ENCODE measurements at regions not wholly inside any gene's neighbourhood (a gene's known extent, or its start where the extent isn't known, plus 50 kb on each side); places are given as distances from the start of the nearest gene placed in this dataset.
A peak's percentile ranks its signal among the peaks of the same experiment; 100 is the strongest.
"Not testable (repeated sequence)": the region's sequence is repeated elsewhere in the genome, so short reads cannot be mapped to it uniquely, and the experiment has no call there.

DNA sequence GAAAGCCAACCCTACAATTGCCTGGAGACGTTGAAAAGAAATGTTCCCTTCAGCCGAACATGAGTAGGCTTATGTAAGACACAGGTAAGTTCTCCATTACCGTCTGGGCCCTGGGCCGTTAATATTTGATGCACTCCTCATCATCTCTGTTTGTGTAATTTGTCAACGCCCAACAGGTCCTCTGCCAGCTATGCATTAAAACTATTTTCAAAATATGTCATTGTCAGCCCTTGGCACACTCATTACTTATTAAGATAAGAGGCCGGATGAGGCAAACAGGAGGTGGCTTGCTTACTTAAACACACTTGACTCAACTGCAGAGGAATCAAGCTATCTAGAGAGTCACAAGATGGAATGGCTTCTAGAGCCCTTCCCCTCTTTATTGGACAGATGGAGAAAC, 544.9 kb downstream of the TOX3 start:
- CTCF ChIA-PET = no interaction called here
- ATAC-seq = no peak
- Mint-ChIP-seq H3K27me3 (no peaks in the 10 kb centered on the region), H3K27ac (no peak overlapping the region), H3K4me3 (no peak overlapping the region), H3K4me1 (no peaks in the 10 kb centered on the region), H3K36me3 (no peaks in the 10 kb centered on the region), H3K9me3 (ENCODE audit: low read depth) (peaks cover 6% of the 10 kb centered on the region)
- no peak for DNase-seq

DNA sequence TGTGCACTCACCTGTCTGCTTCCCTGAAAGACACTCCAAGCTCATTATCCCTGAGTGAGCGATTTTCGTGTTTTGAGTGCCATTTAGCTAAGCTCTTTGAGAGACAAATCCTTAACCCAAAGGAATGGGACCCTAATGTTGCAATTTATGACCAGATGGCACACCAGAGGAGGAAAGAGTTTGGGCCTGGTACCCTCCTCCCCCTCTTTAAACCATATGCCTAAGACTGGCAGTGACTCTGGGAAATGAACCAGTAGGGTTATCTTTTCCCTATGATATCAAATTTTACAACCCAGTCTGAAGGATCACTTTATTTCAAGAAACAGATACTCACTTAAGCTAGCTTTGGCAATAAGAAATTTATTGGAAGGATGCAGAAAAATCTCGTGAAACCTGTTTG, 550.4 kb downstream of the TOX3 start:
- H3K27ac Mint-ChIP-seq = no peak overlapping the region
- H3K4me3 Mint-ChIP-seq = no peak overlapping the region
- no peaks in the 10 kb centered on the region for H3K4me1 Mint-ChIP-seq
- CTCF ChIA-PET = no interaction called here
- ATAC-seq = no peak
- no peak for DNase-seq
- no peaks in the 10 kb centered on the region for H3K36me3 Mint-ChIP-seq
- peaks cover 6% of the 10 kb centered on the region for H3K9me3 Mint-ChIP-seq (ENCODE audit: low read depth)
- no peaks in the 10 kb centered on the region for H3K27me3 Mint-ChIP-seq

DNA sequence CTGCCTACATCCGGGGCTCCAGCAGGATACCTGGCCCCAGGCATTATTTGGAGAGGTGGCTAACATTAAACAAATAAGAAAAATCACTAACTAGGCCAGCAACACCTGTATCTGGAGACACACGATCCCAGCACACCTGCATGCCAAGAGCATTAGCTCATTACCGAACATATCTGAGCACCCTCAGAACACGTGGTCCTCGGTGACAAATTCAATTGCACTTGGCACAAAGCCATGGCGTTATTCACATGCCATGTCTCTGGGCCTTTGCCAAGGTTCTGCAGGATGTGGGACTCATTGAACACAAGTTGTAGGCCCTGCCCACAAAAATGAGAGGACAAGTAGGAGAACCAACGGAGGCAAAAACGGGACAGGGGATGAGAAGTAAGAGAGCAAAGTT, 552.3 kb downstream of the TOX3 start:
- H3K4me3 Mint-ChIP-seq = no peak overlapping the region
- ATAC-seq (no peak), DNase-seq (no peak)
- H3K27me3 Mint-ChIP-seq = no peaks in the 10 kb centered on the region
- no peaks in the 10 kb centered on the region for H3K36me3 Mint-ChIP-seq
- H3K9me3 Mint-ChIP-seq (ENCODE audit: low read depth) = peaks cover 6% of the 10 kb centered on the region
- CTCF ChIA-PET = no interaction called here
- H3K4me1 Mint-ChIP-seq = no peaks in the 10 kb centered on the region
- no peak overlapping the region for H3K27ac Mint-ChIP-seq

DNA sequence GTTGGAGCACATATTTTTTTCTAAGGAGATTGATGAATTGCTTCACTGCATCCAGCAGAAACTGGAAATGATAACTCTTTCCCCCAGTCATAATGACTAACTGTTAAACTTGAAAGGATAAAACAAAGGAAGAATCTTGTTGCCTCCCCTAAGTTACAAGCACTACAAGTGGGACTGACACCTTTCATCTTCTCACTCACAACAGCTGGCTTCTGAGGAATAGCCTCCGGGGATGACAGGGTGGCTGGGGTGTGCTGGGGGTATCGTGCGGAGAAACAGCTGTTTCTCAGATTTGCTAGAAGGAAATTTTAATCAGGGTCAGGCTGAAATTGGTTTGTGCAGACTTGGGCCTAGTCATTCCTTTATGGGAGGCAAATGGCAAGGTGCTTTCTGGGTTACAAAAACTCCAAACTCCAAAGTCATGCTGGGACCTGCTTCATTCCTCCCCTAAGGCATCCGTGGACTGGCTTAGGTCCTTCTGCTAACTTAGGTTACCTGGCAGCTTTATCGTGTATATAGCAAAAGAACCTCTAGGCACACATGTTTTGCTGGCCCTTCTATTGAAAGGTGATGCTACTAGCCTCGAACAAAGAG, 557.2 kb downstream of the TOX3 start:
- no peak overlapping the region for H3K27ac Mint-ChIP-seq
- H3K4me1 Mint-ChIP-seq = no peaks in the 10 kb centered on the region
- DNase-seq (no peak), ATAC-seq (no peak)
- H3K4me3 Mint-ChIP-seq = no peak overlapping the region
- peaks cover 7% of the 10 kb centered on the region for H3K9me3 Mint-ChIP-seq (ENCODE audit: low read depth)
- H3K27me3 Mint-ChIP-seq = no peaks in the 10 kb centered on the region
- H3K36me3 Mint-ChIP-seq = no peaks in the 10 kb centered on the region
- CTCF ChIA-PET = interaction anchor here (0.6 kb wide), 1 partner anchor 289 kb away, joined by 3 read pairs; no protein-coding TSS in a partner anchor

- H3K27me3 Mint-ChIP-seq = no peaks in the 10 kb centered on the region
- peaks cover 7% of the 10 kb centered on the region for H3K9me3 Mint-ChIP-seq (ENCODE audit: low read depth)
- no peak for DNase-seq
- no peaks in the 10 kb centered on the region for H3K36me3 Mint-ChIP-seq
- ATAC-seq = no peak
- CTCF ChIA-PET = interaction anchor here (0.6 kb wide), 1 partner anchor 290 kb away, joined by 3 read pairs; no protein-coding TSS in a partner anchor
- H3K4me1 Mint-ChIP-seq = no peaks in the 10 kb centered on the region
- H3K27ac Mint-ChIP-seq = no peak overlapping the region
- H3K4me3 Mint-ChIP-seq = no peak overlapping the region
Observed at GRCh38 chr16:51988977-51989376, 558.0 kb downstream of the TOX3 start.

- H3K4me1 Mint-ChIP-seq = no peaks in the 10 kb centered on the region
- ATAC-seq (no peak), DNase-seq (no peak)
- CTCF ChIA-PET = no interaction called here
- H3K27me3 Mint-ChIP-seq = no peaks in the 10 kb centered on the region
- H3K4me3 Mint-ChIP-seq = no peak overlapping the region
- no peak overlapping the region for H3K27ac Mint-ChIP-seq
- H3K9me3 Mint-ChIP-seq (ENCODE audit: low read depth) = peaks cover 6% of the 10 kb centered on the region
- no peaks in the 10 kb centered on the region for H3K36me3 Mint-ChIP-seq
Observed at GRCh38 chr16:51987519-51987918, 559.4 kb downstream of the TOX3 start.

GRCh38 chr16:51986717-51987116, 560.2 kb downstream of the TOX3 start:
- no peak overlapping the region for H3K27ac Mint-ChIP-seq
- ATAC-seq = no peak
- CTCF ChIA-PET = no interaction called here

DNA sequence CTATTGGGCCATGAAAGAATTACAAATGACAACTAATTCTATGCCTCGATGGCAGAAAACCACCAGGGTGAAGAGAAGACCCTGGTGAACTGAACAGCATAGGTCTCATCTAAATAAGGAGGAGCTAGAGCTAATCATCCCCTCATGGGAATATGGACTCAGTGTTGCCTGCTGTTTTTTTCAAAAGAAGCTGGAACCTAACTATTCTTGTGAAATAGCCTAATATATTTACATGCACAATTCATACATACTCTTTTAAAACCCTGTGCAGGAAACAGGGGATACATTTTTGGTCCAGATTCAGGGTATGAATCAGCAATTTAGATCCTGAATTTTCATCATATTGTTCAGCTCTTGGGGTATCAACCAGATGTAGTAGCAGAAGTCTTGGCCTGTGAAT, 560.6 kb downstream of the TOX3 start:
- no peak overlapping the region for H3K27ac Mint-ChIP-seq
- H3K36me3 Mint-ChIP-seq = no peaks in the 10 kb centered on the region
- H3K9me3 Mint-ChIP-seq (ENCODE audit: low read depth) = peaks cover 3% of the 10 kb centered on the region
- H3K4me1 Mint-ChIP-seq = no peaks in the 10 kb centered on the region
- no peak for DNase-seq
- CTCF ChIA-PET = no interaction called here
- H3K27me3 Mint-ChIP-seq = no peaks in the 10 kb centered on the region
- no peak for ATAC-seq
- no peak overlapping the region for H3K4me3 Mint-ChIP-seq

More at GRCh38 chr16:51986717-51987116, 560.2 kb downstream of the TOX3 start:
- Mint-ChIP-seq H3K4me1 (no peaks in the 10 kb centered on the region), H3K36me3 (no peaks in the 10 kb centered on the region), H3K27me3 (no peaks in the 10 kb centered on the region), H3K4me3 (no peak overlapping the region), H3K9me3 (ENCODE audit: low read depth) (peaks cover 3% of the 10 kb centered on the region)
- DNase-seq = no peak

DNA sequence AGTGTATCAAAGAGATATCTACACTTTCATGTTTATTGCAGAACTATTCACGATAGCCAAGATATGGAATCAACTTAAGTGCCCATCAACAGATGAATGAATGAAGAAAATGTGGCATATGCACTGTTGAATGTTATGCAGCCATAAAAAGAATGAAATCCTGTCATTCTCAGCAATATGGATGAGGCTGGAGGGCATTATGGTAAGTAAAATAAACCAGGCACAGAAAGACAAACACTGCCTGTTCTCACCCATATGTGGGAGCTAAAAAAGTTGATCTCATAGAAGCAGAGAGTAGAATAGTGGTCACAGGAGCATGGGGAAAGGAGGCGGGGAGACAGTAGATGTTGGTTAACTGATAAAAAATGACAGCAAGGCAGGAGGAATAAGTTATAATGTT, 561.8 kb downstream of the TOX3 start:
- Mint-ChIP-seq H3K36me3 (no peaks in the 10 kb centered on the region), H3K27ac (no peak overlapping the region), H3K9me3 (ENCODE audit: low read depth) (peaks cover 2% of the 10 kb centered on the region), H3K27me3 (no peaks in the 10 kb centered on the region), H3K4me1 (no peaks in the 10 kb centered on the region), H3K4me3 (no peak overlapping the region)
- DNase-seq (no peak), ATAC-seq (no peak)
- CTCF ChIA-PET = no interaction called here

DNA sequence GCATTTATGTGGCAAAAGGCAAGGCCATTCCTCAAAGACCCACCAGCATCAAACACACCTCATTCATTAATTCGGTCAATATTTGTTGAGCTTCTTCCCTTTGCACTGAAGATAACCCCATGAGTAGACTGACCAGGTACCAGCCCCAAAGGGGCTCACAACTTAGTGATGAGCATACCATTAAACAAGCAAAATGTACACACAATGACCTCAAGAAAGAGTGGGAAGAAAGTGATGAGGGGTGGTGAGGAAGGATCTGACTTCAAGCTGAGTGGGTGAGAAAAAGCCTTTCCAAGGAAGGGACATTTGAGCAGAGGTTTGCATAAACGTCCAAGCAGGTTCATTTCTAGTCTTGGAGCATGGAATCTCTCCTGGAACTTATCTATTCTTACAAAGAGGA, 562.5 kb downstream of the TOX3 start:
- Mint-ChIP-seq H3K27me3 (no peaks in the 10 kb centered on the region), H3K4me3 (no peak overlapping the region), H3K36me3 (no peaks in the 10 kb centered on the region), H3K9me3 (ENCODE audit: low read depth) (peaks cover 2% of the 10 kb centered on the region), H3K27ac (no peak overlapping the region), H3K4me1 (no peaks in the 10 kb centered on the region)
- DNase-seq (no peak), ATAC-seq (no peak)
- CTCF ChIA-PET = no interaction called here

- H3K36me3 Mint-ChIP-seq = no peaks in the 10 kb centered on the region
- H3K9me3 Mint-ChIP-seq (ENCODE audit: low read depth) = peaks cover 2% of the 10 kb centered on the region
- no peak overlapping the region for H3K27ac Mint-ChIP-seq
- CTCF ChIA-PET = interaction anchor here (0.7 to 1.5 kb wide), 3 partner anchors 9 to 126 kb away, joined by 3 to 4 read pairs (median 3); no protein-coding TSS in a partner anchor
- ATAC-seq (no peak), DNase-seq (peak; percentile 44)
- H3K27me3 Mint-ChIP-seq = no peaks in the 10 kb centered on the region
- H3K4me1 Mint-ChIP-seq = no peaks in the 10 kb centered on the region
- H3K4me3 Mint-ChIP-seq = no peak overlapping the region
Observed at GRCh38 chr16:51982715-51983680, 563.9 kb downstream of the TOX3 start.

DNA sequence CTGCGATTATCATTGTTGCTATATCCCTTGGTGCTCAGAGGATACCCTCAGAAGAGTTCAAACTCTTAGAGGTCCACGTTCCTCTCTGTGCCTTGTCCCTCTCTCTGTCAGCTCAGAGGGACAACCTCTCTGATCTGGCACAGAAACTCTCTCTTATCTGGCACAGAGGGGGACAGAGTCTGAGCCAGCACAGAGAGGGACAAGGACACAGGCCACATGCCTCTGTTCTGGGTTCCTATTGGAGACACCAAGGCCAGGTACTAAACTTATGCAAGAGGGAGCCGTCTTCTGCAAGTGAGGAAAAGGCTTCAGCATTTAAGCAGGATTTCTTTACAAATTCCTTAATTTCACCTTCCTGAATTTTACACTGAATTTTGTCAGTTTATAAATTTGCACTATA, 565.2 kb downstream of the TOX3 start:
- CTCF ChIA-PET = no interaction called here
- Mint-ChIP-seq H3K4me3 (no peak overlapping the region), H3K4me1 (no peaks in the 10 kb centered on the region)

DNA sequence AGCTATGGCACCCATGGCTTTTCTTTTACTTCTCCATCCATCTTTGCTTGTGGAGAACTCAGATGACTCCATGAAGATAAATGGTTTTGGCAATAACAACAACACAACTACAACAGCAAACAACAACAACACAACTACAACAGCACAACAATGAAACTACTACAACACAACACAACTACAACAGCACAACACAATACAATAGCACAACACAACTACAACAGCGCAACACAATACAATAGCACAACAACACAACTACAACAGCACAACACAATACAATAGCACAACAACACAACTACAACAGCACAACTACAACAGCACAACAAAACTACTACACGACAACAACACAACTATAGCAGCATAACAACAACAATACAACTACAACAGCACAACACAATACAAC, 569.4 kb downstream of the TOX3 start:
- H3K4me3 Mint-ChIP-seq; H3K9me3 Mint-ChIP-seq (ENCODE audit: low read depth); CTCF ChIA-PET; ATAC-seq; H3K36me3 Mint-ChIP-seq; H3K27me3 Mint-ChIP-seq; H3K27ac Mint-ChIP-seq; H3K4me1 Mint-ChIP-seq; DNase-seq: not testable (repeated sequence)

More for the DNA sequence above, 565.2 kb downstream of the TOX3 start:
- no peak for DNase-seq
- Mint-ChIP-seq H3K9me3 (ENCODE audit: low read depth) (peaks cover under 1% of the 10 kb centered on the region), H3K27me3 (no peaks in the 10 kb centered on the region), H3K27ac (no peak overlapping the region), H3K36me3 (no peaks in the 10 kb centered on the region)
- no peak for ATAC-seq

DNA sequence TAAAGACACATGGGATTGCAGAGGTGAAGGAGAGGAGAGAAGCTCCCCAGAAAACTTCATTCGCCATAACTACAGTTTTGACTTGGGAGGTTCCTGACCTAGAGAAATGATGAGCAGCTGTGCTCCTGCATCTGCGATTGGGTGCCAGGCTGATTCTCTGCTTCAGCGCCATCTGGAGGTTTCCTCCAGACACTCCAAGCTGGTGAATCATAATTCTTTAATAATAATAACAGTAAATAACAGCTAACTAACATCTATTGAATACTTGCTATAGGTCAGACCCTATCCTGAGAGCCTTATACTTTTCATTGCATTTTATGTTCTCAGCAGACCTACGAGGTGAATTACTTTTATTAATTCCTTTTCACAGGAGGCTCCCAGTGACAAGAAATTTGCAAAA, 575.8 kb downstream of the TOX3 start:
- no peaks in the 10 kb centered on the region for H3K36me3 Mint-ChIP-seq
- CTCF ChIA-PET = no interaction called here
- H3K27ac Mint-ChIP-seq = no peak overlapping the region
- DNase-seq (no peak), ATAC-seq (no peak)
- H3K4me1 Mint-ChIP-seq = no peaks in the 10 kb centered on the region
- no peak overlapping the region for H3K4me3 Mint-ChIP-seq
- no peaks in the 10 kb centered on the region for H3K27me3 Mint-ChIP-seq
- peaks cover 2% of the 10 kb centered on the region for H3K9me3 Mint-ChIP-seq (ENCODE audit: low read depth)

All from activated CD8-positive, alpha-beta memory T cell treated with anti-CD3 and anti-CD28 coated beads, Interleukin-2, amount 10 ng/mL, durations not matched to agents 7 days and 5 days (primary cell).